ENCODE measurements at regions not wholly inside any gene's neighbourhood (a gene's known extent, or its start where the extent isn't known, plus 50 kb on each side); places are given as distances from the start of the nearest gene placed in this dataset.

- TF ChIP-seq RFX5 (IDR thresholded peaks at IDR 0.05; ENCODE audit: low read depth, low read length): no peak
- TF ChIP-seq TCF12 (IDR thresholded peaks at IDR 0.05; ENCODE audit: low read depth, low read length): no peak
- TF ChIP-seq PAX8 (IDR thresholded peaks at IDR 0.05): no peak
- TF ChIP-seq, protein P1, sequence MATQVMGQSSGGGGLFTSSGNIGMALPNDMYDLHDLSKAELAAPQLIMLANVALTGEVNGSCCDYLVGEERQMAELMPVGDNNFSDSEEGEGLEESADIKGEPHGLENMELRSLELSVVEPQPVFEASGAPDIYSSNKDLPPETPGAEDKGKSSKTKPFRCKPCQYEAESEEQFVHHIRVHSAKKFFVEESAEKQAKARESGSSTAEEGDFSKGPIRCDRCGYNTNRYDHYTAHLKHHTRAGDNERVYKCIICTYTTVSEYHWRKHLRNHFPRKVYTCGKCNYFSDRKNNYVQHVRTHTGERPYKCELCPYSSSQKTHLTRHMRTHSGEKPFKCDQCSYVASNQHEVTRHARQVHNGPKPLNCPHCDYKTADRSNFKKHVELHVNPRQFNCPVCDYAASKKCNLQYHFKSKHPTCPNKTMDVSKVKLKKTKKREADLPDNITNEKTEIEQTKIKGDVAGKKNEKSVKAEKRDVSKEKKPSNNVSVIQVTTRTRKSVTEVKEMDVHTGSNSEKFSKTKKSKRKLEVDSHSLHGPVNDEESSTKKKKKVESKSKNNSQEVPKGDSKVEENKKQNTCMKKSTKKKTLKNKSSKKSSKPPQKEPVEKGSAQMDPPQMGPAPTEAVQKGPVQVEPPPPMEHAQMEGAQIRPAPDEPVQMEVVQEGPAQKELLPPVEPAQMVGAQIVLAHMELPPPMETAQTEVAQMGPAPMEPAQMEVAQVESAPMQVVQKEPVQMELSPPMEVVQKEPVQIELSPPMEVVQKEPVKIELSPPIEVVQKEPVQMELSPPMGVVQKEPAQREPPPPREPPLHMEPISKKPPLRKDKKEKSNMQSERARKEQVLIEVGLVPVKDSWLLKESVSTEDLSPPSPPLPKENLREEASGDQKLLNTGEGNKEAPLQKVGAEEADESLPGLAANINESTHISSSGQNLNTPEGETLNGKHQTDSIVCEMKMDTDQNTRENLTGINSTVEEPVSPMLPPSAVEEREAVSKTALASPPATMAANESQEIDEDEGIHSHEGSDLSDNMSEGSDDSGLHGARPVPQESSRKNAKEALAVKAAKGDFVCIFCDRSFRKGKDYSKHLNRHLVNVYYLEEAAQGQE (IDR thresholded peaks at IDR 0.05; ENCODE audit: low read depth, low read length): no peak
- TF ChIP-seq TCF7 (IDR thresholded peaks at IDR 0.05; ENCODE audit: borderline replicate concordance): no peak
- TF ChIP-seq, protein P2, sequence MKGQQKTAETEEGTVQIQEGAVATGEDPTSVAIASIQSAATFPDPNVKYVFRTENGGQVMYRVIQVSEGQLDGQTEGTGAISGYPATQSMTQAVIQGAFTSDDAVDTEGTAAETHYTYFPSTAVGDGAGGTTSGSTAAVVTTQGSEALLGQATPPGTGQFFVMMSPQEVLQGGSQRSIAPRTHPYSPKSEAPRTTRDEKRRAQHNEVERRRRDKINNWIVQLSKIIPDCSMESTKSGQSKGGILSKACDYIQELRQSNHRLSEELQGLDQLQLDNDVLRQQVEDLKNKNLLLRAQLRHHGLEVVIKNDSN (IDR thresholded peaks at IDR 0.05; ENCODE audit: borderline replicate concordance, extremely low read length, insufficient read depth, low read depth, low read length): no peak
- no peak for TF ChIP-seq BHLHE40 (IDR thresholded peaks at IDR 0.05; ENCODE audit: borderline replicate concordance in 1 of 2, low read depth in 2 of 2, low read length in 1 of 2)
- no peak for TF ChIP-seq IRF4 (IDR thresholded peaks at IDR 0.05; ENCODE audit: low read depth, low read length)
Measured at GRCh38 chr5:36414869-36415282, 113.2 kb upstream of the RANBP3L start (continued).

DNA sequence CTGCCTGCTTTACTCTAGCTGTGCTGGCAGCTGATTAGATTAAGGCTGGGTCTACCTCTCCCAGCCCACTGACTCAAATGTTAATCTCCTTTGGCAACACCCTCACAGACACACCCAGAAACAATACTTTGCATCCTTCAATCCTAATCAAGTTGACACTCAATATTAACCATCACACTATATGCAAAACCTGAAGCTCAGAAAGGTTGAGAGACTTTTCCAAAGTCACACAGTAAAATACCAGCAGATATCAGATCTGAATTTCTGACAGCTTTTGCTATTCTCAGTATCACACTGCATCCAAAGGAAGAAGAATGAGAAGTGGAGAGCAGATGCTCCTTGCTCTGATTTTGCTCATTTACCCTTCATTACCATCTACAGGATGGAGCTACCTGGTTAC lies 114.9 kb upstream of the RANBP3L start:
- intact Hi-C loops (cut with micrococcal nuclease; ENCODE audit: unreplicated experiment): no loop called here
- Histone ChIP-seq H3K27me3 (replicated peaks in 1 of 2; ENCODE audit: control insufficient read depth in 2 of 2, insufficient read depth in 2 of 2, low read length in 1 of 2) (no peaks in the 10 kb centered on the region), H3K4me3 (no peak overlapping the region), H3K27ac (ENCODE audit: control insufficient read depth, insufficient read depth) (no peak overlapping the region), H3K4me2 (ENCODE audit: control insufficient read depth, insufficient read depth) (no peak overlapping the region), H3K9me3 (replicated peaks; ENCODE audit: control insufficient read depth, insufficient read depth, low read length) (no peaks in the 10 kb centered on the region), H4K20me1 (ENCODE audit: control insufficient read depth, insufficient read depth) (no peaks in the 10 kb centered on the region), H3K79me2 (ENCODE audit: control insufficient read depth, insufficient read depth, low read length) (no peaks in the 10 kb centered on the region), H3K4me1 (ENCODE audit: control insufficient read depth, insufficient read depth, low read length) (no peaks in the 10 kb centered on the region), H3K9ac (ENCODE audit: control insufficient read depth, insufficient read depth, low read length) (no peak overlapping the region), H3K36me3 (ENCODE audit: control insufficient read depth in 2 of 2, insufficient read depth in 2 of 2, low read length in 1 of 2) (no peaks in the 10 kb centered on the region), H2AFZ (ENCODE audit: control insufficient read depth, low read depth, low read length) (no peak overlapping the region)
- RAD21 ChIA-PET (ENCODE audit: unreplicated experiment): no interaction called here
- CTCF ChIA-PET: interaction anchor here (1.7 to 5.5 kb wide), 6 partner anchors 11 to 280 kb away, joined by 7 to 85 read pairs (median 12); no protein-coding TSS in a partner anchor
- FAIRE-seq: no peak
- DNase-seq (ENCODE audit: low read depth, low spot score): no peak
- POLR2A ChIA-PET: no interaction called here
- SMC1A ChIA-PET (ENCODE audit: uncharacterized antibody, unreplicated experiment): interaction anchor here (1.2 to 5.1 kb wide), 5 partner anchors 17 to 279 kb away, joined by 3 to 34 read pairs (median 6); no protein-coding TSS in a partner anchor
- no TSS peak for BruUV-seq (replicated peaks)
- in situ Hi-C loops (cut with MboI): loop anchor here (5.0 kb wide), 1 partner anchor 276 kb away; no protein-coding TSS in a partner anchor
- ATAC-seq: no peak
- TF ChIP-seq ZZZ3 (IDR thresholded peaks at IDR 0.05; ENCODE audit: control insufficient read depth, insufficient read length, low read depth): no peak
- no peak for TF ChIP-seq NR2C2 (IDR thresholded peaks at IDR 0.05; ENCODE audit: borderline replicate concordance, control insufficient read depth, insufficient read length, low read depth)
- TF ChIP-seq IKZF2 (IDR thresholded peaks at IDR 0.05): no peak
- TF ChIP-seq SUPT20H (IDR thresholded peaks at IDR 0.05; ENCODE audit: borderline replicate concordance, control insufficient read depth, low read depth, low read length): no peak
- TF ChIP-seq, protein P3, sequence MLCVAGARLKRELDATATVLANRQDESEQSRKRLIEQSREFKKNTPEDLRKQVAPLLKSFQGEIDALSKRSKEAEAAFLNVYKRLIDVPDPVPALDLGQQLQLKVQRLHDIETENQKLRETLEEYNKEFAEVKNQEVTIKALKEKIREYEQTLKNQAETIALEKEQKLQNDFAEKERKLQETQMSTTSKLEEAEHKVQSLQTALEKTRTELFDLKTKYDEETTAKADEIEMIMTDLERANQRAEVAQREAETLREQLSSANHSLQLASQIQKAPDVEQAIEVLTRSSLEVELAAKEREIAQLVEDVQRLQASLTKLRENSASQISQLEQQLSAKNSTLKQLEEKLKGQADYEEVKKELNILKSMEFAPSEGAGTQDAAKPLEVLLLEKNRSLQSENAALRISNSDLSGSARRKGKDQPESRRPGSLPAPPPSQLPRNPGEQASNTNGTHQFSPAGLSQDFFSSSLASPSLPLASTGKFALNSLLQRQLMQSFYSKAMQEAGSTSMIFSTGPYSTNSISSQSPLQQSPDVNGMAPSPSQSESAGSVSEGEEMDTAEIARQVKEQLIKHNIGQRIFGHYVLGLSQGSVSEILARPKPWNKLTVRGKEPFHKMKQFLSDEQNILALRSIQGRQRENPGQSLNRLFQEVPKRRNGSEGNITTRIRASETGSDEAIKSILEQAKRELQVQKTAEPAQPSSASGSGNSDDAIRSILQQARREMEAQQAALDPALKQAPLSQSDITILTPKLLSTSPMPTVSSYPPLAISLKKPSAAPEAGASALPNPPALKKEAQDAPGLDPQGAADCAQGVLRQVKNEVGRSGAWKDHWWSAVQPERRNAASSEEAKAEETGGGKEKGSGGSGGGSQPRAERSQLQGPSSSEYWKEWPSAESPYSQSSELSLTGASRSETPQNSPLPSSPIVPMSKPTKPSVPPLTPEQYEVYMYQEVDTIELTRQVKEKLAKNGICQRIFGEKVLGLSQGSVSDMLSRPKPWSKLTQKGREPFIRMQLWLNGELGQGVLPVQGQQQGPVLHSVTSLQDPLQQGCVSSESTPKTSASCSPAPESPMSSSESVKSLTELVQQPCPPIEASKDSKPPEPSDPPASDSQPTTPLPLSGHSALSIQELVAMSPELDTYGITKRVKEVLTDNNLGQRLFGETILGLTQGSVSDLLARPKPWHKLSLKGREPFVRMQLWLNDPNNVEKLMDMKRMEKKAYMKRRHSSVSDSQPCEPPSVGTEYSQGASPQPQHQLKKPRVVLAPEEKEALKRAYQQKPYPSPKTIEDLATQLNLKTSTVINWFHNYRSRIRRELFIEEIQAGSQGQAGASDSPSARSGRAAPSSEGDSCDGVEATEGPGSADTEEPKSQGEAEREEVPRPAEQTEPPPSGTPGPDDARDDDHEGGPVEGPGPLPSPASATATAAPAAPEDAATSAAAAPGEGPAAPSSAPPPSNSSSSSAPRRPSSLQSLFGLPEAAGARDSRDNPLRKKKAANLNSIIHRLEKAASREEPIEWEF (IDR thresholded peaks at IDR 0.05; ENCODE audit: insufficient replicate concordance, low read depth, low read length): no peak
- TF ChIP-seq IKZF1 (conservative IDR thresholded peaks at IDR 0.05): no peak
- no peak for TF ChIP-seq YBX1 (IDR thresholded peaks at IDR 0.05)
